ENCODE measurements at regions not wholly inside any gene's neighbourhood (a gene's known extent, or its start where the extent isn't known, plus 50 kb on each side); places are given as distances from the start of the nearest gene placed in this dataset.

DNA sequence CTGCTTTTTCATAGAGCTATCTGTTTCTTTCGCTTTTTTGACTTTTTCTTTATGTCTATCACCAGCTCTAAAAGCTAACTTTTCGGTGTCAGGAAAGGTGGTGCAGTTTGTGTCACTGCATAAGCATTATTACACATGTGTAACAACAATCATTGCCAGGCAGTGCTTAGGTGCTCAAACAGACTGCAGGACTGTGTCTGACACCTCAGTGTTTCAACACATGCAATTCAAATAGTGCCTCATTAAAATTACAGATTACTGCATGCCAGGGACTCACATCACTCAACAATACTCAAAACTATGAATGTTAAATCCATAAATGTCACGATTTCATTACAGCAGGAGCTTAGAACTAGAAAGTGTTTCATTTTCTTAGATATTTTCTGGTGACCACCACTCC is 265.3 kb upstream of the SMIM30 start:
- no peak for TF ChIP-seq EP300 (IDR thresholded peaks at IDR 0.05)
- TF ChIP-seq, protein P1, sequence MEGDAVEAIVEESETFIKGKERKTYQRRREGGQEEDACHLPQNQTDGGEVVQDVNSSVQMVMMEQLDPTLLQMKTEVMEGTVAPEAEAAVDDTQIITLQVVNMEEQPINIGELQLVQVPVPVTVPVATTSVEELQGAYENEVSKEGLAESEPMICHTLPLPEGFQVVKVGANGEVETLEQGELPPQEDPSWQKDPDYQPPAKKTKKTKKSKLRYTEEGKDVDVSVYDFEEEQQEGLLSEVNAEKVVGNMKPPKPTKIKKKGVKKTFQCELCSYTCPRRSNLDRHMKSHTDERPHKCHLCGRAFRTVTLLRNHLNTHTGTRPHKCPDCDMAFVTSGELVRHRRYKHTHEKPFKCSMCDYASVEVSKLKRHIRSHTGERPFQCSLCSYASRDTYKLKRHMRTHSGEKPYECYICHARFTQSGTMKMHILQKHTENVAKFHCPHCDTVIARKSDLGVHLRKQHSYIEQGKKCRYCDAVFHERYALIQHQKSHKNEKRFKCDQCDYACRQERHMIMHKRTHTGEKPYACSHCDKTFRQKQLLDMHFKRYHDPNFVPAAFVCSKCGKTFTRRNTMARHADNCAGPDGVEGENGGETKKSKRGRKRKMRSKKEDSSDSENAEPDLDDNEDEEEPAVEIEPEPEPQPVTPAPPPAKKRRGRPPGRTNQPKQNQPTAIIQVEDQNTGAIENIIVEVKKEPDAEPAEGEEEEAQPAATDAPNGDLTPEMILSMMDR (IDR thresholded peaks at IDR 0.05), result no peak
- Histone ChIP-seq H3K27me3 (no peaks in the 10 kb centered on the region), H3K27ac (no peak overlapping the region), H3K9me3 (no peaks in the 10 kb centered on the region), H3K4me1 (ENCODE audit: insufficient read depth) (no peaks in the 10 kb centered on the region), H3K36me3 (no peaks in the 10 kb centered on the region), H3K4me3 (no peak overlapping the region)
- 84 to 87% (median 86%) methylated on average over 3 of the region's 3 CpGs for WGBS, 3 donors
- intact Hi-C loops (cut with DNase I), result no loop called here
- no peak for DNase-seq

GRCh38 chr7:113379746-113380145 is 261.4 kb upstream of the SMIM30 start:
- intact Hi-C loops (cut with DNase I), result no loop called here
- Histone ChIP-seq H3K27ac (no peak overlapping the region), H3K4me1 (ENCODE audit: insufficient read depth) (no peaks in the 10 kb centered on the region), H3K27me3 (no peaks in the 10 kb centered on the region), H3K9me3 (no peaks in the 10 kb centered on the region), H3K4me3 (no peak overlapping the region), H3K36me3 (no peaks in the 10 kb centered on the region)
- DNase-seq, result no peak
- WGBS, 3 donors, result 88 to 94% (median 93%) methylated on average over 3 of the region's 3 CpGs
- no peak for TF ChIP-seq POLR2A (IDR thresholded peaks at IDR 0.05)
- TF ChIP-seq, protein P1 (IDR thresholded peaks at IDR 0.05), result no peak
- no peak for TF ChIP-seq EP300 (IDR thresholded peaks at IDR 0.05)

GRCh38 chr7:113374955-113375354 is 256.6 kb upstream of the SMIM30 start:
- H3K9me3 ChIP-seq, result no peaks in the 10 kb centered on the region
- H3K36me3 ChIP-seq, result no peaks in the 10 kb centered on the region
- WGBS, 3 donors, result 87 to 92% (median 89%) methylated on average over 2 of the region's 2 CpGs
- H3K4me3 ChIP-seq, result no peak overlapping the region
- no peaks in the 10 kb centered on the region for H3K27me3 ChIP-seq
- H3K4me1 ChIP-seq (ENCODE audit: insufficient read depth), result peaks cover 2% of the 10 kb centered on the region
- no peak overlapping the region for H3K27ac ChIP-seq
- intact Hi-C loops (cut with DNase I), result no loop called here
- DNase-seq, result no peak
- TF ChIP-seq, protein P1 (IDR thresholded peaks at IDR 0.05), result no peak
- no peak for TF ChIP-seq EP300 (IDR thresholded peaks at IDR 0.05)
- TF ChIP-seq POLR2A (IDR thresholded peaks at IDR 0.05), result no peak

GRCh38 chr7:113373863-113374262 is 255.5 kb upstream of the SMIM30 start:
- intact Hi-C loops (cut with DNase I), result no loop called here
- H3K36me3 ChIP-seq, result no peaks in the 10 kb centered on the region

More at GRCh38 chr7:113373863-113374262, 255.5 kb upstream of the SMIM30 start:
- Histone ChIP-seq H3K4me3 (no peak overlapping the region), H3K27ac (no peak overlapping the region), H3K9me3 (no peaks in the 10 kb centered on the region), H3K4me1 (ENCODE audit: insufficient read depth) (peaks cover 2% of the 10 kb centered on the region), H3K27me3 (no peaks in the 10 kb centered on the region)
- WGBS, 3 donors, result 64 to 74% (median 65%) methylated on average over 2 of the region's 2 CpGs
- no peak for TF ChIP-seq POLR2A (IDR thresholded peaks at IDR 0.05)
- no peak for TF ChIP-seq EP300 (IDR thresholded peaks at IDR 0.05)
- TF ChIP-seq, protein P1 (IDR thresholded peaks at IDR 0.05), result no peak
- DNase-seq, result no peak
